Tongue (tissue), 1 donor: ENCODE measurements at regions not wholly inside any gene's neighbourhood (a gene's known extent, or its start where the extent isn't known, plus 50 kb on each side); places are given as distances from the start of the nearest gene placed in this dataset.

ENCODE experiments used
- DNase-seq: peaks from one replicate; pipeline ENCODE4 v3.0.0-alpha.2; 2015

- no peak for DNase-seq
Observed at GRCh38 chr20:21575981-21576740, 62.3 kb upstream of the NKX2-2 start.

GRCh38 chr20:21575167-21575566, 61.3 kb upstream of the NKX2-2 start:
- DNase-seq, result no peak

GRCh38 chr20:21574443-21574842, 60.6 kb upstream of the NKX2-2 start:
- DNase-seq, result no peak

- DNase-seq, result no peak
Observed at GRCh38 chr20:21573259-21573658, 59.4 kb upstream of the NKX2-2 start.

GRCh38 chr20:21571841-21572690, 58.2 kb upstream of the NKX2-2 start:
- peak; percentile 32 for DNase-seq

- no peak for DNase-seq
Observed at GRCh38 chr20:21570285-21570992, 56.6 kb upstream of the NKX2-2 start.

GRCh38 chr20:21569586-21569985, 55.7 kb upstream of the NKX2-2 start:
- no peak for DNase-seq

- no peak for DNase-seq
Observed at GRCh38 chr20:21564127-21564773, 50.4 kb upstream of the NKX2-2 start.
